Cardiac muscle cell (in vitro differentiated cells and primary cell): ENCODE measurements at regions not wholly inside any gene's neighbourhood (a gene's known extent, or its start where the extent isn't known, plus 50 kb on each side); places are given as distances from the start of the nearest gene placed in this dataset.

Source experiments
- DNase-seq, 2 donors: peaks; one replicate each; pipeline versions ENCODE4 v3.0.0 to v3.0.0-alpha.2; 2010 to 2017; ENCODE audit warnings: low read depth in 1 of 2, low spot score in 1 of 2
- H3K27ac ChIP-seq: fragments of 200-600 bp; sonication (generic); 2 replicates; pipeline ENCODE4 v1.5.1; 2016
- H3K27me3 ChIP-seq: fragments of 200-600 bp; sonication (generic); 2 replicates; pipeline ENCODE4 v1.6.0; 2016; ENCODE audit warnings: control low read depth
- H3K36me3 ChIP-seq: fragments of 200-600 bp; sonication (generic); 2 replicates; pipeline ENCODE4 v1.5.1; 2016; ENCODE audit warnings: control low read depth
- H3K4me1 ChIP-seq: fragments of 200-600 bp; sonication (generic); 2 replicates; pipeline ENCODE4 v1.8.1; 2017; ENCODE audit warnings: low read depth, mild to moderate bottlenecking, mixed run types
- H3K4me3 ChIP-seq: fragments of 200-600 bp; sonication (generic); 2 replicates; pipeline ENCODE4 v1.5.1; 2016; ENCODE audit warnings: mild to moderate bottlenecking
- H3K9me3 ChIP-seq: fragments of 200-600 bp; sonication (generic); 2 replicates; pipeline ENCODE4 v1.5.1; 2017; ENCODE audit warnings: low read depth, mild to moderate bottlenecking, control low read depth
- CTCF ChIP-seq: IDR thresholded peaks from 2 replicates; pipeline ENCODE4 v1.5.1; 2012; ENCODE audit warnings: low read depth, mild to moderate bottlenecking, low read length

- Histone ChIP-seq H3K36me3 (no peaks in the 10 kb centered on the region), H3K27me3 (no peaks in the 10 kb centered on the region), H3K9me3 (no peaks in the 10 kb centered on the region), H3K4me1 (no peaks in the 10 kb centered on the region), H3K27ac (no peak overlapping the region), H3K4me3 (no peak overlapping the region)
- DNase-seq, result peak in 1 of 2 donors; percentile 71
- no peak for TF ChIP-seq CTCF
Measured at GRCh38 chr18:60892855-60893254, 440.4 kb upstream of the CDH20 start.

GRCh38 chr18:60893355-60894097, 439.7 kb upstream of the CDH20 start:
- Histone ChIP-seq H3K27me3 (no peaks in the 10 kb centered on the region), H3K4me3 (no peak overlapping the region), H3K27ac (no peak overlapping the region), H3K9me3 (no peaks in the 10 kb centered on the region), H3K4me1 (no peaks in the 10 kb centered on the region), H3K36me3 (no peaks in the 10 kb centered on the region)
- peak in 1 of 2 donors; percentile 5 for DNase-seq
- TF ChIP-seq CTCF, result no peak

- H3K27ac ChIP-seq, result no peak overlapping the region
- H3K4me1 ChIP-seq, result no peaks in the 10 kb centered on the region
- H3K27me3 ChIP-seq, result no peaks in the 10 kb centered on the region
Measured at GRCh38 chr18:60894254-60894945, 438.8 kb upstream of the CDH20 start.

GRCh38 chr18:60895181-60895580, 438.0 kb upstream of the CDH20 start:
- Histone ChIP-seq H3K9me3 (no peaks in the 10 kb centered on the region), H3K36me3 (no peaks in the 10 kb centered on the region), H3K4me1 (no peaks in the 10 kb centered on the region), H3K27me3 (no peaks in the 10 kb centered on the region), H3K27ac (no peak overlapping the region), H3K4me3 (no peak overlapping the region)
- peak in 1 of 2 donors; percentile 13 for DNase-seq
- TF ChIP-seq CTCF, result no peak

More at GRCh38 chr18:60894254-60894945, 438.8 kb upstream of the CDH20 start:
- TF ChIP-seq CTCF, result no peak
- DNase-seq, result peak in 1 of 2 donors; percentile 49
- H3K36me3 ChIP-seq, result no peaks in the 10 kb centered on the region
- no peaks in the 10 kb centered on the region for H3K9me3 ChIP-seq
- H3K4me3 ChIP-seq, result no peak overlapping the region

- H3K9me3 ChIP-seq, result no peaks in the 10 kb centered on the region
- DNase-seq, result no peak
- H3K36me3 ChIP-seq, result no peaks in the 10 kb centered on the region
- H3K27me3 ChIP-seq, result no peaks in the 10 kb centered on the region
- TF ChIP-seq CTCF, result no peak
- H3K27ac ChIP-seq, result no peak overlapping the region
- no peaks in the 10 kb centered on the region for H3K4me1 ChIP-seq
- no peak overlapping the region for H3K4me3 ChIP-seq
Measured at GRCh38 chr18:60898111-60898510, 435.1 kb upstream of the CDH20 start.
